Sigmoid colon (tissue), 6 donors: ENCODE measurements at regions not wholly inside any gene's neighbourhood (a gene's known extent, or its start where the extent isn't known, plus 50 kb on each side); places are given as distances from the start of the nearest gene placed in this dataset.

ENCODE experiments used
- DNase-seq: peaks from one replicate; pipeline ENCODE4 v3.0.0-alpha.2; 2019
- H3K27ac ChIP-seq, 4 donors: fragments of 200-600 bp; sonication (generic); one replicate each; pipeline ENCODE4 v1.5.1; 2016 to 2019; ENCODE audit warnings: mild to moderate bottlenecking in 1 of 4
- H3K27me3 ChIP-seq, 3 donors: fragments of 200-600 bp; sonication (generic); one replicate each; pipeline ENCODE4 v1.5.1; 2019; ENCODE audit warnings: mild to moderate bottlenecking in 1 of 3
- H3K36me3 ChIP-seq, 4 donors: fragments of 200-600 bp; sonication (generic); one replicate each; pipeline ENCODE4 v1.5.1; 2016 to 2019
- H3K4me1 ChIP-seq, 4 donors: fragments of 200-600 bp; sonication (generic); one replicate each; pipeline ENCODE4 v1.5.1; 2017 to 2019
- H3K4me3 ChIP-seq, 4 donors: fragments of 200-600 bp; sonication (generic); one replicate each; pipeline ENCODE4 v1.5.1; 2017 to 2019; ENCODE audit warnings: mild to moderate bottlenecking in 2 of 4, moderate library complexity in 1 of 4
- H3K9me3 ChIP-seq, 4 donors: fragments of 200-600 bp in 3 of 4; sonication (generic) in 3 of 4; one replicate each; pipeline versions ENCODE4 v1.5.1 to v1.6.1; 2013 to 2019
- CTCF ChIP-seq, 4 experiments: fragments of 450-650 bp in 3 of 4; fragments of 200-600 bp in 1 of 4; IDR thresholded peaks; one replicate each; pipeline ENCODE4 v1.5.1; 2016 to 2019; ENCODE audit warnings: antibody characterized with exemption in 4 of 4, mild to moderate bottlenecking in 3 of 4, moderate library complexity in 2 of 4
- EP300 ChIP-seq, 4 donors: sonication (generic); formaldehyde crosslinking; IDR thresholded peaks; one replicate each; pipeline ENCODE4 v1.6.1; 2017; ENCODE audit warnings: antibody characterized with exemption in 4 of 4
- POLR2A ChIP-seq, 2 donors: fragments of 450-650 bp; IDR thresholded peaks; one replicate each; pipeline ENCODE4 v1.6.1; 2016; ENCODE audit warnings: antibody characterized with exemption in 2 of 2, mild to moderate bottlenecking in 2 of 2, moderate library complexity in 2 of 2
- POLR2AphosphoS5 ChIP-seq, 4 donors: sonication (generic); formaldehyde crosslinking; IDR thresholded peaks; one replicate each; pipeline ENCODE4 v1.6.1; 2017; ENCODE audit warnings: antibody characterized with exemption in 4 of 4
- WGBS, 2 donors: extraction: QIAGEN DNeasy Blood & Tissue Kit; methylation state at CpG; one replicate each; pipeline ENCODE4 v1.1.7; 2013; 5-methylcytosine and 5-hydroxymethylcytosine counted together
- intact Hi-C: fragments of 100-400 bp; cut with DNase I; formaldehyde crosslinking; loops from one replicate; pipeline ENCODE4 v1.15.1; 2023
- donor health status: healthy with polysubstance abuse.
- donor health status: healthy.

GRCh38 chr2:187854801-187855200 is 300.6 kb upstream of the TFPI start:
- Histone ChIP-seq H3K27me3 (no peaks in the 10 kb centered on the region), H3K4me3 (no peak overlapping the region), H3K9me3 (no peaks in the 10 kb centered on the region), H3K4me1 (no peaks in the 10 kb centered on the region), H3K27ac (no peak overlapping the region), H3K36me3 (no peaks in the 10 kb centered on the region)
- TF ChIP-seq EP300 (IDR thresholded peaks at IDR 0.05) = no peak
- no peak for TF ChIP-seq POLR2A (IDR thresholded peaks at IDR 0.05)
- no peak for TF ChIP-seq CTCF (IDR thresholded peaks at IDR 0.05)
- TF ChIP-seq POLR2AphosphoS5 (IDR thresholded peaks at IDR 0.05) = no peak
- intact Hi-C loops = no loop called here
- DNase-seq = no peak

GRCh38 chr2:187855689-187856088 is 301.5 kb upstream of the TFPI start:
- Histone ChIP-seq H3K9me3 (no peaks in the 10 kb centered on the region), H3K4me1 (no peaks in the 10 kb centered on the region), H3K4me3 (no peak overlapping the region), H3K27ac (no peak overlapping the region), H3K36me3 (no peaks in the 10 kb centered on the region), H3K27me3 (no peaks in the 10 kb centered on the region)
- DNase-seq = no peak
- WGBS, 2 donors = 94 to 95% methylated on average over 5 of the region's 5 CpGs
- TF ChIP-seq POLR2A (IDR thresholded peaks at IDR 0.05) (no peak), CTCF (IDR thresholded peaks at IDR 0.05) (no peak), EP300 (IDR thresholded peaks at IDR 0.05) (no peak), POLR2AphosphoS5 (IDR thresholded peaks at IDR 0.05) (no peak)
- intact Hi-C loops = no loop called here

GRCh38 chr2:187857826-187858225 is 303.6 kb upstream of the TFPI start:
- Histone ChIP-seq H3K27me3 (no peaks in the 10 kb centered on the region), H3K4me3 (no peak overlapping the region), H3K36me3 (no peaks in the 10 kb centered on the region), H3K27ac (no peak overlapping the region), H3K4me1 (no peaks in the 10 kb centered on the region), H3K9me3 (no peaks in the 10 kb centered on the region)
- 84 to 90% methylated on average over 1 of the region's 1 CpG for WGBS, 2 donors
- intact Hi-C loops = no loop called here
- TF ChIP-seq CTCF (IDR thresholded peaks at IDR 0.05) (no peak), POLR2A (IDR thresholded peaks at IDR 0.05) (no peak), EP300 (IDR thresholded peaks at IDR 0.05) (no peak), POLR2AphosphoS5 (IDR thresholded peaks at IDR 0.05) (no peak)
- no peak for DNase-seq

GRCh38 chr2:187862715-187863114 is 308.5 kb upstream of the TFPI start:
- intact Hi-C loops = no loop called here
- Histone ChIP-seq H3K4me1 (no peaks in the 10 kb centered on the region), H3K9me3 (no peaks in the 10 kb centered on the region), H3K4me3 (no peak overlapping the region), H3K36me3 (no peaks in the 10 kb centered on the region), H3K27me3 (no peaks in the 10 kb centered on the region), H3K27ac (no peak overlapping the region)
- no peak for DNase-seq
- TF ChIP-seq POLR2AphosphoS5 (IDR thresholded peaks at IDR 0.05) = no peak
- TF ChIP-seq CTCF (IDR thresholded peaks at IDR 0.05) = no peak
- TF ChIP-seq EP300 (IDR thresholded peaks at IDR 0.05) = no peak
- TF ChIP-seq POLR2A (IDR thresholded peaks at IDR 0.05) = no peak
- WGBS, 2 donors = 21 to 58% methylated on average over 3 of the region's 3 CpGs

- Histone ChIP-seq H3K9me3 (no peaks in the 10 kb centered on the region), H3K27ac (no peak overlapping the region), H3K27me3 (no peaks in the 10 kb centered on the region), H3K36me3 (no peaks in the 10 kb centered on the region), H3K4me1 (no peaks in the 10 kb centered on the region), H3K4me3 (no peak overlapping the region)
- TF ChIP-seq POLR2AphosphoS5 (IDR thresholded peaks at IDR 0.05) = no peak
- no peak for TF ChIP-seq POLR2A (IDR thresholded peaks at IDR 0.05)
- TF ChIP-seq EP300 (IDR thresholded peaks at IDR 0.05) = no peak
- TF ChIP-seq CTCF (IDR thresholded peaks at IDR 0.05) = no peak
- intact Hi-C loops = no loop called here
- DNase-seq = no peak
- 86 to 88% methylated on average over 4 of the region's 4 CpGs for WGBS, 2 donors
These were observed 310.8 kb upstream of the TFPI start for GRCh38 chr2:187865025-187865424.
